OCI-LY7 (cell line): ENCODE measurements at regions not wholly inside any gene's neighbourhood (a gene's known extent, or its start where the extent isn't known, plus 50 kb on each side); places are given as distances from the start of the nearest gene placed in this dataset.

Experiments
- BruUV-seq: library from RNA; stranded (reverse); fragments of 400-500 nt; replicated peaks from 2 replicates; lab custom pipeline; 2021; lab: Mats Ljungman, UMichigan
- CTCF ChIA-PET: fragments of 300-600 bp; sonication (Branson Sonifier 250); formaldehyde crosslinking; loops from one replicate; lab custom pipeline; 2022; ENCODE audit warnings: antibody characterized with exemption; ENCODE audit not compliant: unreplicated experiment; lab: Charles Lee
- POLR2A ChIA-PET: fragments of 300-600 bp; sonication (Branson Sonifier 250); formaldehyde crosslinking; loops from one replicate; lab custom pipeline; 2022; ENCODE audit warnings: antibody characterized with exemption; lab: Charles Lee
- DNase-seq: peaks from one replicate; pipeline ENCODE4 v3.0.0-alpha.2; 2015; ENCODE audit warnings: low spot score
- H2AFZ ChIP-seq: fragments of 200-600 bp; sonication (generic), shearing (Covaris generic); 2 replicates; pipeline ENCODE4 v1.6.1; 2014; ENCODE audit warnings: mild to moderate bottlenecking, antibody characterized with exemption, low read length, moderate library complexity
- H3K27ac ChIP-seq: fragments of 200-600 bp; sonication (generic); 2 replicates; pipeline ENCODE4 v1.5.1; 2014; ENCODE audit warnings: mixed run types, low read depth, mild to moderate bottlenecking, moderate library complexity, low read length, inconsistent platforms; ENCODE audit not compliant: poor library complexity, severe bottlenecking
- H3K36me3 ChIP-seq: fragments of 200-600 bp; sonication (generic); 2 replicates; pipeline ENCODE4 v1.6.1; 2014; ENCODE audit warnings: mild to moderate bottlenecking, antibody characterized with exemption, low read length, moderate library complexity, mixed read lengths; ENCODE audit not compliant: insufficient read depth
- H3K4me1 ChIP-seq: fragments of 200-600 bp; sonication (generic); 2 replicates; pipeline ENCODE4 v1.5.1; 2014; ENCODE audit warnings: mild to moderate bottlenecking, low read length; ENCODE audit not compliant: insufficient read depth, poor library complexity, severe bottlenecking
- H3K4me2 ChIP-seq: fragments of 200-600 bp; sonication (generic); 2 replicates; pipeline ENCODE4 v1.6.1; 2014; ENCODE audit warnings: mild to moderate bottlenecking, low read length
- H3K4me3 ChIP-seq: fragments of 200-600 bp; sonication (generic); 2 replicates; pipeline ENCODE4 v1.5.1; 2014; ENCODE audit warnings: mild to moderate bottlenecking, low read depth, low read length; ENCODE audit not compliant: poor library complexity, severe bottlenecking
- H3K79me2 ChIP-seq: fragments of 200-600 bp; sonication (generic); 2 replicates; pipeline ENCODE4 v1.6.1; 2016; ENCODE audit warnings: low read depth, mild to moderate bottlenecking, low read length, moderate library complexity, mixed read lengths; ENCODE audit not compliant: insufficient read depth
- H3K9me2 ChIP-seq: fragments of 200-600 bp; sonication (generic); 2 replicates; pipeline ENCODE4 v1.6.1; 2016; ENCODE audit warnings: mild to moderate bottlenecking, low read length, mixed read lengths; ENCODE audit not compliant: insufficient read depth
- H3K9me3 ChIP-seq: fragments of 200-600 bp; sonication (generic); 2 replicates; pipeline ENCODE4 v1.6.1; 2014; ENCODE audit warnings: mild to moderate bottlenecking, mixed run types, low read length, mixed read lengths
- H4K20me1 ChIP-seq: fragments of 200-600 bp; sonication (generic); 2 replicates; pipeline ENCODE4 v1.6.1; 2014; ENCODE audit warnings: mild to moderate bottlenecking, antibody characterized with exemption, low read length, moderate library complexity, mixed read lengths; ENCODE audit not compliant: insufficient read depth
- CTCF ChIP-seq: fragments of 200-600 bp; sonication (generic); conservative IDR thresholded peaks from 2 replicates; pipeline ENCODE4 v1.5.1; 2014; ENCODE audit warnings: mild to moderate bottlenecking, antibody characterized with exemption, low read length, moderate library complexity, mixed read lengths
- EZH2phosphoT487 ChIP-seq: fragments of 200-600 bp; sonication (generic); IDR thresholded peaks from 2 replicates; pipeline ENCODE4 v1.6.1; 2018; ENCODE audit warnings: low read depth, borderline replicate concordance, mild to moderate bottlenecking, mixed run types, antibody characterized with exemption, low read length, moderate library complexity, mixed read lengths
- intact Hi-C: fragments of 100-400 bp; cut with micrococcal nuclease; formaldehyde crosslinking; loops from one replicate; pipeline ENCODE4 v1.10.0; 2022; ENCODE audit not compliant: unreplicated experiment

DNA sequence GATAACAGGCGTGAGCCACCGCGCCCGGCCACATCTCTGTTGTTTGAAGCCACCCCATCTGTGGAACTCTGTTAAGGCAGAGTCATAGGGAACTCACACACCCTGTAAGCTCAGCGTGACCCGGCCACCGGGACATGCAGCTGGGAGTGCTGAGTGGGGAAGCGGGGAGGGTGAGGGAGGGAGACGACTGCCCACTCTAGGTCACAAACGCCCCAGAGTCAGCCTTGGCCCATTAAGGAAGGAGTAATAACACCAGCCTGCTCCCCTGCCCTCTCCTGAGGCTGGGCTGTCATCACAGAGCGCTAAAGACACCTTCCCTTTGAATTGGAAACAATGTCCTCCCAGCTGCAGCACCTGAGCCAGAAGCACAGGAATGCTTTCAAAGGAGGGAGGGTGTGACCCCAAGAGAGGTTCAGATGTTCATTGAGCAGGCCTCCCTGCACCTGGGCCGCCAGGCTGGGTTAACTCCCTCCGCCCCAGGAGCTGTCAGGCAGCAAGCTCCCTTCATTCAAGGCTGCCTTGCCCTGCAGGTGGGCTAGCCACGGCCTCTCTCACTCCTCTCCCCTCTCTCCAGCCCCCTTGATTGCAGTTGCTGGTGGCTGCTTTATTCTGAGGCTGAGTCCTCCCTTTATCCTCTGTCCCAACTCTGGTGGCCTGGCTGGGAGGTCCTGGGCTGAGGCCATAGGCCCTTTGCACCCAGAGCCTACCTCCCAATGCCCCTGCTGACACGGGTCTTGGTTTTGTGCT lies 77.2 kb upstream of the HPCAL1 start:
- H3K9me3 ChIP-seq, result no peaks in the 10 kb centered on the region
- no peak overlapping the region for H3K4me3 ChIP-seq
- ChIA-PET CTCF (no interaction called here), POLR2A (no interaction called here)
- BruUV-seq, result no TSS peak
- no peak overlapping the region for H2AFZ ChIP-seq
- no peaks in the 10 kb centered on the region for H3K79me2 ChIP-seq
- no peak overlapping the region for H3K27ac ChIP-seq
- H3K9me2 ChIP-seq, result no peaks in the 10 kb centered on the region
- TF ChIP-seq CTCF (no peak), EZH2phosphoT487 (no peak)
- no peaks in the 10 kb centered on the region for H4K20me1 ChIP-seq
- H3K4me1 ChIP-seq, result peaks cover 5% of the 10 kb centered on the region
- DNase-seq, result no peak
- no peak overlapping the region for H3K4me2 ChIP-seq
- no peaks in the 10 kb centered on the region for H3K36me3 ChIP-seq
- intact Hi-C loops, result loop anchor here (2.0 kb wide), 1 partner anchor 183 kb away; no protein-coding TSS in a partner anchor

GRCh38 chr2:10226038-10226724 lies 76.5 kb upstream of the HPCAL1 start:
- CTCF ChIA-PET, result interaction anchor here (0.5 kb wide), 1 partner anchor 18 kb away, joined by 3 read pairs; no protein-coding TSS in a partner anchor
- H4K20me1 ChIP-seq, result no peaks in the 10 kb centered on the region
- no peaks in the 10 kb centered on the region for H3K9me2 ChIP-seq
- no peak overlapping the region for H3K4me2 ChIP-seq
- no peak overlapping the region for H3K4me3 ChIP-seq
- no peaks in the 10 kb centered on the region for H3K9me3 ChIP-seq
- TF ChIP-seq EZH2phosphoT487, result no peak
- intact Hi-C loops, result no loop called here
- no peaks in the 10 kb centered on the region for H3K36me3 ChIP-seq
- H3K4me1 ChIP-seq, result peaks cover 5% of the 10 kb centered on the region
- H3K27ac ChIP-seq, result no peak overlapping the region
- POLR2A ChIA-PET, result no interaction called here
- no TSS peak for BruUV-seq
- H3K79me2 ChIP-seq, result no peaks in the 10 kb centered on the region
- DNase-seq, result no peak
- H2AFZ ChIP-seq, result no peak overlapping the region

GRCh38 chr2:10228611-10229365 lies 73.9 kb upstream of the HPCAL1 start:
- no peak for TF ChIP-seq EZH2phosphoT487
- TF ChIP-seq CTCF, result no peak

More at GRCh38 chr2:10228611-10229365, 73.9 kb upstream of the HPCAL1 start:
- BruUV-seq, result no TSS peak
- POLR2A ChIA-PET, result interaction anchor here (0.6 to 1.5 kb wide), 2 partner anchors 16 to 75 kb away, joined by 3 to 6 read pairs; no protein-coding TSS in a partner anchor
- Histone ChIP-seq H3K4me3 (no peak overlapping the region), H3K79me2 (no peaks in the 10 kb centered on the region), H4K20me1 (no peaks in the 10 kb centered on the region), H3K9me2 (no peaks in the 10 kb centered on the region), H3K27ac (no peak overlapping the region), H3K4me1 (peaks cover 5% of the 10 kb centered on the region), H3K36me3 (no peaks in the 10 kb centered on the region), H3K9me3 (no peaks in the 10 kb centered on the region), H2AFZ (no peak overlapping the region), H3K4me2 (no peak overlapping the region)
- DNase-seq, result no peak
- CTCF ChIA-PET, result interaction anchor here (0.6 to 1.9 kb wide), 2 partner anchors 30 to 181 kb away, joined by 3 to 4 read pairs; no protein-coding TSS in a partner anchor
- intact Hi-C loops, result no loop called here
